ENCODE measurements at regions not wholly inside any gene's neighbourhood (a gene's known extent, or its start where the extent isn't known, plus 50 kb on each side); places are given as distances from the start of the nearest gene placed in this dataset.

DNA sequence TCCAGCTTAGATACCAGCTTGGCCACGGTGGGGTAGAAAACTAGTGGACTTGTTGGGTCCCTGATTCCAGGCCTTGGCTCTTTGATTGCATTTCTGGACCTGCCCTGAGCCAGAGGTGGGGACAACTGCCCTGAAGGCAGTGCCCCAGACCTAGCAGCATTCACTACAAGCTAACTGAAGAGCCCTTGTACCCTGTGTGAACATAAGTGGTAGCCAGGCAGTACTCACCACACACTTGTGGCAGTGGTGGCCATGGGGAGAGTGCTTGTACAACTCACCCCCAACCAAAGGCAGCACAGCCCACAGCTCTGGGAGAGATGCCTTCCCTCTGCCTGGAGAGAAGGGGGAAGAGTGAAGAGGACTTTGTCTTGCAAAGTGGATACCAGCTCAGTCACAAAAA is 177.3 kb upstream of the NAALADL2 start:
- TF ChIP-seq POLR2AphosphoS5 (IDR thresholded peaks at IDR 0.05; ENCODE audit: low read depth, low read length) (no peak), FOXP2 (optimal IDR thresholded peaks at IDR 0.05; ENCODE audit: borderline replicate concordance, extremely low read depth, extremely low read length, insufficient read depth) (no peak), SIN3A (IDR thresholded peaks at IDR 0.05; ENCODE audit: borderline replicate concordance, insufficient read depth, low read length) (no peak)
- TF ChIP-seq, protein P1, sequence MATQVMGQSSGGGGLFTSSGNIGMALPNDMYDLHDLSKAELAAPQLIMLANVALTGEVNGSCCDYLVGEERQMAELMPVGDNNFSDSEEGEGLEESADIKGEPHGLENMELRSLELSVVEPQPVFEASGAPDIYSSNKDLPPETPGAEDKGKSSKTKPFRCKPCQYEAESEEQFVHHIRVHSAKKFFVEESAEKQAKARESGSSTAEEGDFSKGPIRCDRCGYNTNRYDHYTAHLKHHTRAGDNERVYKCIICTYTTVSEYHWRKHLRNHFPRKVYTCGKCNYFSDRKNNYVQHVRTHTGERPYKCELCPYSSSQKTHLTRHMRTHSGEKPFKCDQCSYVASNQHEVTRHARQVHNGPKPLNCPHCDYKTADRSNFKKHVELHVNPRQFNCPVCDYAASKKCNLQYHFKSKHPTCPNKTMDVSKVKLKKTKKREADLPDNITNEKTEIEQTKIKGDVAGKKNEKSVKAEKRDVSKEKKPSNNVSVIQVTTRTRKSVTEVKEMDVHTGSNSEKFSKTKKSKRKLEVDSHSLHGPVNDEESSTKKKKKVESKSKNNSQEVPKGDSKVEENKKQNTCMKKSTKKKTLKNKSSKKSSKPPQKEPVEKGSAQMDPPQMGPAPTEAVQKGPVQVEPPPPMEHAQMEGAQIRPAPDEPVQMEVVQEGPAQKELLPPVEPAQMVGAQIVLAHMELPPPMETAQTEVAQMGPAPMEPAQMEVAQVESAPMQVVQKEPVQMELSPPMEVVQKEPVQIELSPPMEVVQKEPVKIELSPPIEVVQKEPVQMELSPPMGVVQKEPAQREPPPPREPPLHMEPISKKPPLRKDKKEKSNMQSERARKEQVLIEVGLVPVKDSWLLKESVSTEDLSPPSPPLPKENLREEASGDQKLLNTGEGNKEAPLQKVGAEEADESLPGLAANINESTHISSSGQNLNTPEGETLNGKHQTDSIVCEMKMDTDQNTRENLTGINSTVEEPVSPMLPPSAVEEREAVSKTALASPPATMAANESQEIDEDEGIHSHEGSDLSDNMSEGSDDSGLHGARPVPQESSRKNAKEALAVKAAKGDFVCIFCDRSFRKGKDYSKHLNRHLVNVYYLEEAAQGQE (IDR thresholded peaks at IDR 0.05; ENCODE audit: insufficient read depth in 1 of 2, low read depth in 2 of 2, low read length in 2 of 2): no peak

DNA sequence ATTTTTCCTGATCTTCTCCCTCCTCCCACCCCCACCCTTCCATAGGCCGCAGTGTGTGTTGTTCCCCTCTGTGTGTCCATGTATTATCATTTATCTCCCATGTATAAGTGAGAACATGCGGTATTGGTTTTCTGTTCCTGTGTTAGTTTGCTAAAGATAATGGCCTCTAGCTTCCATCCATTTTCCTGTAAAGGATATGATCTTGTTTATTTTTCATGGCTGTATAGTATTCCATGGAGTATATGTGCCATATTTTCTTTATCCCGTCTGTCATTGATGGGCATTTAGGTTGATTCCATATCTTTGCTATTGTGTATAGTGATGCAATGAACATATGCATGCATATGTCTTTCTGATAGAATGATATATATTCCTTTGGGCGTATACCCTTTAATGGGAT is 173.3 kb upstream of the NAALADL2 start:
- TF ChIP-seq POLR2AphosphoS5 (IDR thresholded peaks at IDR 0.05; ENCODE audit: low read depth, low read length): no peak

DNA sequence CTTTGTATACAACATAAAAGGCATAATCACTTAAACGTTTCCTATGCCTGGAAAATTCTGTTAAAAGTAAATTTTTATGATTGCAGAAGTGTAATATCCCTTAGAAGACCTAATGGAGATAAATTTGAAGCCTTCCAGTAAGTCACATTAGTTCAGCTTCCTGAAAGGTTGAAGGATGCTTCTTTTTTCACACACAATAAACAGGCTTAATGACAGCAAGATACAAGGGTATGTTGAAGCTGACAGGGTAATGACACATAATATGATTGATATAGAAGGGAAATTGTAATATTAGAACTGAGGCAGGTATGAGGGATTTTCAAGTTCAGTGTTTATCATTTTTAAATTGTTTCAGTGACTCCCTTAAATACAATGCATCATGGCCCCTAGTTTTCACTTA is 161.8 kb upstream of the NAALADL2 start:
- TF ChIP-seq, protein P1 (IDR thresholded peaks at IDR 0.05; ENCODE audit: insufficient read depth in 1 of 2, low read depth in 2 of 2, low read length in 2 of 2): no peak
- TF ChIP-seq POLR2AphosphoS5 (IDR thresholded peaks at IDR 0.05; ENCODE audit: low read depth, low read length): no peak
- TF ChIP-seq FOXP2 (optimal IDR thresholded peaks at IDR 0.05; ENCODE audit: borderline replicate concordance, extremely low read depth, extremely low read length, insufficient read depth): no peak
- TF ChIP-seq SIN3A (IDR thresholded peaks at IDR 0.05; ENCODE audit: borderline replicate concordance, insufficient read depth, low read length): no peak
- TF ChIP-seq TAF1 (IDR thresholded peaks at IDR 0.05; ENCODE audit: borderline replicate concordance, insufficient read depth, low read length): no peak

DNA sequence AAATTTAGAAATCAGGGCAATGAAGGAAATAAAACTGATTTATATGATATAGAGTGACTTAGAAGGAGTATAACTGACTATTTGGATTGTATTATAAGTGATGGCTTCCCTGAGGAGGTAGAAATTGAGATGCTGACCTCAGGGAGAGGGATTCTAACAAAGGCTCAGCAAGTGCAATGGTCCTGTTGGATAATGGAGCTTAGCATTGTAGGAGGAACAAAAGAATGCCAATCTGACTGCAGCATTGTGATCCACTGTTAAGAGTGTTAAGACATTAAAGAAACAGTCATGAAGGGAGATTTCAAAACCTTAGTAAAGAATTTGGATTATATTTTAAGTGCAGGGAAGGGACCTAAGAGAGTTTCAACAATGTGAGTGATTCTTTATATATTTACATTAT is 158.4 kb upstream of the NAALADL2 start:
- no peak for TF ChIP-seq POLR2AphosphoS5 (IDR thresholded peaks at IDR 0.05; ENCODE audit: low read depth, low read length)
- TF ChIP-seq, protein P1 (IDR thresholded peaks at IDR 0.05; ENCODE audit: insufficient read depth in 1 of 2, low read depth in 2 of 2, low read length in 2 of 2): no peak
- TF ChIP-seq TAF1 (IDR thresholded peaks at IDR 0.05; ENCODE audit: borderline replicate concordance, insufficient read depth, low read length): no peak
- TF ChIP-seq SIN3A (IDR thresholded peaks at IDR 0.05; ENCODE audit: borderline replicate concordance, insufficient read depth, low read length): no peak

DNA sequence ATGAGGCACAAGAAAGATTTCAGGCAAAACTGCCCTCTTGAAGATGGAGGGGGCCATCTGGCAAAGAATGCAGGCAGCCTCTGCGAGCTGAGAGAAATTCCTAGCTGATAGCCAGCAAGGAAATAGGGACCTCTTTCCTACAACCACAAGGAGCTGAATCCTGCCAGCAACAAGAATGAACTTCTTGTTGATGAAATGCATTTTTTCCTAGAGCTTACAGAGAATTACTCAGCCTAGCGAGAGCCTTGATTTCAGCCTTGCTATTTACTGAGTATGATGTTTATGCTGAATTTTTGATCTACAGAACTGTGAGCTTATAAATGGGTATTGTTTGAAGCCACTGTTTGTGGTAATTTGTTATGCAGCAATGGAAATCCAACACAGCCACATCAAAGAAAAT is 148.5 kb upstream of the NAALADL2 start:
- TF ChIP-seq FOXP2 (optimal IDR thresholded peaks at IDR 0.05; ENCODE audit: borderline replicate concordance, extremely low read depth, extremely low read length, insufficient read depth): no peak
- no peak for TF ChIP-seq SIN3A (IDR thresholded peaks at IDR 0.05; ENCODE audit: borderline replicate concordance, insufficient read depth, low read length)
- TF ChIP-seq, protein P1 (IDR thresholded peaks at IDR 0.05; ENCODE audit: insufficient read depth in 1 of 2, low read depth in 2 of 2, low read length in 2 of 2): no peak
- TF ChIP-seq POLR2AphosphoS5 (IDR thresholded peaks at IDR 0.05; ENCODE audit: low read depth, low read length): no peak
- TF ChIP-seq TAF1 (IDR thresholded peaks at IDR 0.05; ENCODE audit: borderline replicate concordance, insufficient read depth, low read length): no peak
